Ovary (tissue), 3 donors: ENCODE measurements at regions not wholly inside any gene's neighbourhood (a gene's known extent, or its start where the extent isn't known, plus 50 kb on each side); places are given as distances from the start of the nearest gene placed in this dataset.

Experiments used
- CTCF ChIP-seq, 3 donors: fragments of 450-650 bp in 2 of 3; fragments of 200-600 bp in 1 of 3; IDR thresholded peaks; one replicate each; pipeline versions ENCODE4 v1.5.1 to v1.8.0; 2016 to 2022; ENCODE audit warnings: antibody characterized with exemption in 3 of 3, mild to moderate bottlenecking in 1 of 3
- EP300 ChIP-seq: sonication (generic); formaldehyde crosslinking; IDR thresholded peaks from one replicate; pipeline ENCODE4 v1.6.1; 2017; ENCODE audit warnings: antibody characterized with exemption
- POLR2A ChIP-seq: fragments of 450-650 bp; IDR thresholded peaks from one replicate; pipeline ENCODE4 v1.6.1; 2017; ENCODE audit warnings: antibody characterized with exemption, mild to moderate bottlenecking, moderate library complexity
- donor health status: DM: no; HTN: no; CAD: no.

GRCh38 chr5:155765715-155766114, 561.2 kb upstream of the SGCD start:
- TF ChIP-seq CTCF (IDR thresholded peaks at IDR 0.05), result no peak
- no peak for TF ChIP-seq POLR2A
- TF ChIP-seq EP300, result no peak
